NCI-H1436 (cell line): ENCODE measurements at regions not wholly inside any gene's neighbourhood (a gene's known extent, or its start where the extent isn't known, plus 50 kb on each side); places are given as distances from the start of the nearest gene placed in this dataset.

Source experiments
- DNase-seq: peaks from one replicate; lab custom pipeline; 2025; lab: John Stamatoyannopoulos, UW

GRCh38 chr1:59150577-59151386 is 146.1 kb upstream of the FGGY start:
- DNase-seq, result no peak

GRCh38 chr1:59151387-59151761 is 145.5 kb upstream of the FGGY start:
- no peak for DNase-seq

GRCh38 chr1:59151860-59152259 is 145.0 kb upstream of the FGGY start:
- no peak for DNase-seq

- DNase-seq, result no peak
These were observed 144.4 kb upstream of the FGGY start for GRCh38 chr1:59152511-59152910.

- no peak for DNase-seq
These were observed 142.5 kb upstream of the FGGY start for GRCh38 chr1:59154401-59154800.

GRCh38 chr1:59155351-59155750 is 141.5 kb upstream of the FGGY start:
- no peak for DNase-seq

GRCh38 chr1:59156051-59156450 is 140.8 kb upstream of the FGGY start:
- no peak for DNase-seq

- DNase-seq, result no peak
These were observed 140.2 kb upstream of the FGGY start for GRCh38 chr1:59156526-59157199.

GRCh38 chr1:59158321-59158720 is 138.6 kb upstream of the FGGY start:
- DNase-seq, result no peak

DNA sequence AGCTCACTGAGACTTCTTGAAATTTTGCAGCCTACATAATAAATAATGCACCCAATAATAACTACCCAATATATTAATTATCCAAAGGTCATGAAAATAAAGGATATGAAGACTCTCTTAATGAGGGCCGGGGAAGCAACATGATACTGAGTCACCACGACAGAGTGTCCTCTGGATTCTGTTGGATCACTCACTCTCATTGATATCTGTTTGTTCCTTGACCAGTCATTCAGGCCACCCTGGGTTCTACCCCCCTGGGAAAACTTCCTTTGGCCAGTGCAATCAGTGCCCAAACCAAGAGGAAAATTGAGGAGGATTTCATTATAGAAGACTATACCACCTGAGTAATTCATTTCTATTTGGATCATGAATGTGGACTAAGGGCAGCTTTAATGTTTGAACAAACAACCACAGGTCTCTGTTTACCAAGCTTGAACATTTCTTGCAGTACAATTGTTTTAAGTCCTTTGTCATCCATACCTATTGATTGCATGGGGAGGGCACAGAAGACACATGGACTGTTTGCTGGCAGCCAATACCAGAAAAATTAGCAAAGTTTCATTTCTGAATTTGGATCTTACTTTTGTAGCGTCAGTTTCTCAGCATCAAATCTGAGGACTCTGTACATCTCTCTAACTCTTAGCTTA is 137.2 kb upstream of the FGGY start:
- no peak for DNase-seq

- no peak for DNase-seq
These were observed 135.8 kb upstream of the FGGY start for GRCh38 chr1:59161136-59161535.

- no peak for DNase-seq
These were observed 134.2 kb upstream of the FGGY start for GRCh38 chr1:59162665-59163064.

DNA sequence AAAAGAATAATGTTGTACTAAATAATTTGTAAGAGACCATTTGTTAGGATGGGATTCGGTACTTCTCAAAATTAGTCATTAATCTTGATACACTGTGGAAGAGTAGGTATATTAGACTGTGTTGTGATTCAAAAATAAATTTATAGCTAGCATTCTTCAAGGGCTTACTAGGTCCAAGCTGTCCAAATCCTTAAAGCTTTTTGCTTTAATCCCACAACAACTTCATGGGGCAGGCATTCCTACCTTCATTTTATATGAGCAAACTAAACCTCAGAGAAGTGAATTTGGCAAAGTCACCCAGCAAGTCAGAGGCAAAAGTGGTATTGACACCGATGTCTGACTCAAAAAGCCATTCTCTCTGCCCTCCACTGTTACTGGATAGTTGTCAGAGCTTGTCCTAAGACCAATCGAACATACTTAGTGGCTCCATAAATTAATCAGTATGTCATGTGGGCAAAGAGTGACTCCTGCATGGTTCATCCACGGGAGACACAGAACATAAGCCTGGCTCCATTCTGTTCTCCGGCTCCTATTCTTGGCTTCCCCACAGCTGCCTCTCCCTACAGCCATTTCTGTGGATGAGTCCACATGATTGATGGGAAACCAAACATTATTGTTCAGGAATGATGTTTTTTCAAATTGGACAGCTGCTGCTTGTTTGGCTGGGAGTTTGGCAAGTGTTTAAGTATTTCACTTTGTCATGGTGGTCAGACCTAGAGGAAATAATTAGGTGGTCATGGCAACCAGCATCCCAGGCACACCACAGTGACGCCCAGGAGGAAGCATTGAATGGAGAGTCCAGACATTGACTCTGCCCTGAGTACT is 133.4 kb upstream of the FGGY start:
- DNase-seq, result no peak

DNA sequence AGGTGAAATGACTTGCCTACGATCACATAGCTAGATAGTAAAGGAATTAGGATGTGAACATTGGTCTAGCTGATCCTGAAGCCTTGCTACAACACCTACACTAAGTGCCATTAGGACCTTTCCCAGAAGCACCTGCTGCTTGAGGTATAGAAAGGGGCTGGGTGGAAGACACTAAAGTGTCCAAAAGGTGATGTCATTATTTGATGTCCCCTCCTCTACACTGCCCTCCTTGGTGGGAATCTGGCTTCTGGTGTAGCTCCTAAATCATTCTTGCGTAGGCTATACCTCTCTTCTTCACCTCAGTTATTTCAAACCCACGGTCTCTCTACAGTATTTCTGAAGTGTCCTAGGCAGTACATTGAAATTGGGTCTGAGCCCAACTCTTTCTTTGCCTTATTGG is 132.5 kb upstream of the FGGY start:
- no peak for DNase-seq

GRCh38 chr1:59165353-59165752 is 131.5 kb upstream of the FGGY start:
- no peak for DNase-seq

GRCh38 chr1:59169703-59170102 is 127.2 kb upstream of the FGGY start:
- DNase-seq, result no peak

DNA sequence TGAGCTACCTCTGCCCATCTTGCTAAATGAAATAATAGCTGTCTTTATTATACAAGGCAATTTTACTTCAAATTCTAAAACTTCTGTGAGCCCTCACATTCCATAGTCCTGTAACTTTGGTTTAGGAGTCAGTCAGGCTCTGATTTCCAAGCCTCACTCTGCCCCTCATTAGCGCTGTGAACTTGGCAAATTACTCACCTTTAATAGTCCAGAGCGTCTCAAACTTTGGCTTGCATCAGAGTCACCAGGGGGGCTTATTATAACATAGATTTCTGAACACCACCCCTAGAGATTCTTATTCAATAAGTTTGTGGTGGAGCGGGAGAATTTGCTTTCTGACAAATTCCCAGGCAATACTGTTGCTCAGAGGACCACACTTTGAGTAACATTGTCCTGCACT is 126.2 kb upstream of the FGGY start:
- no peak for DNase-seq

DNA sequence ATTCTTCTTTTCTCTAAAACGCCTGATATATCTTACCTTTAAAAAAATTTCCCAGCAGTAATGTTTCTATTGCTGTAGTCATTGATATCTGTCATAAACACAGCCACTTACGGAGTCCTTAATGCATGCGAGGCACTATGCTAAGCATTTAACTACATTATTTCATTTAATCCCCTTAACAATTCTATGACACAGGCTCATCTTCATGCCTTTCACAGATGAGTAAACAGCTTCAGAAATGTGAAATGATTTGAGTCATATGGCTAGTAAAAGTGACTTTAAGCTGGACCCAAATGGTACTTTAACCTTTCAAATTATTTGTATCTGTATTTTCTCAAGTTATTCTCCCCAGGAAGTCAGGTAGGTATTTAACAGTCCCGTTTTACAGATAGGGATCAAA is 125.1 kb upstream of the FGGY start:
- no peak for DNase-seq

DNA sequence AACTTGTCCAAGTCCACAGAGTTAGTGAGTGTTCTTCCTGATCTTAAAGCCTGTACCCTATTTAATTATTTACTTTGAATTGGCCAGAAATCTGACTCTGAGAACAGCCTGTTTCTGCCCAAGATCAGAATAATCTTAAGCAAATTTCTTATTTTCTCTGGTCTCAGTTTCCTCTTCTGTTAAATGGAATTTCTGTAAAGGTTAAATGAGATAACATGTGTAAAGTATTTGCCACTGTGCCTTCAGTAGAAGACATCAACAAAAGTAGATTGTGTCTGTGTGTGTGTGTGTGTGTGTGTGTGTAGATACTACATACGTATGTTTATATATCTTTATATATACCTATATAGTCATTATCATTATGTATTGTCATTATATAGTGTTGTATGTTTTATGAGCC is 124.2 kb upstream of the FGGY start:
- DNase-seq, result no peak

- no peak for DNase-seq
These were observed 123.2 kb upstream of the FGGY start for GRCh38 chr1:59173721-59174120.

DNA sequence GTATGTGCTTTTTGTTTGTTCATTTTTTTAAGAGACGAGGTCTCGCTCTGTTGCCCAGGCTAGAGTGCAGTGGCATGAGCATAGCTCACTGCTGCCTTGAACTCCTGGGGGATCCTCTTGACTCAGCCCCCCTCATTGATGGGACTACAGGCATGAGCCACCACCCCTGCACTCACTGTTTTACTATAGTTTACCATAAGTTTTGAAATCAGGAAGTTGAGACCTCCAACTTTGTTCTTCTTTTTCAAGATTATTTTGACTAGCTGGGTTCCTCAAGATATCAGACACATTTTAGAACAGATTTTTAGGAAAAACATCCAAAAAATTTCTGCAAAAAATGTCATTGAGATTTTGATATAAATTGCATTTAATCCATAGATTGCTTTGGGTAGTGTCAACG is 120.4 kb upstream of the FGGY start:
- no peak for DNase-seq

DNA sequence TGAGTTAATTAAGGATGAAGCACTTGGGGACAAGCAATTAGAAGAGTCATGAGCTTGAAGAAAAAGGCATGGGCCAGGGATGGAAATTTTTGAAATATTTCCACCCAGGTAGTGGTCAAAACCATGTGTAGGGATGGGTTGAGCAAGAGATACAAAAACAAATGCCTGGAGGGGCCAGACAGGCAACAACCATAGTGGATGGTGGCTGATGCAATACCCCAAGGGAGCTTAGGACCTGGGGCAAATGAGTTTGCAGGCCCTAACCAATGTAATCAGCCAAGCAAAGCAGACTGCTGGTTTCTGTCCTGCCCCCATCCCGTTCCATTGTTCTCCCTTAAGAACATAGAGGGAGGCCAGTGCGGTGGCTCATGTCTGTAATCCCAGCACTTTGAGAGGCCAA is 119.1 kb upstream of the FGGY start:
- no peak for DNase-seq
